Endothelial cell (in vitro differentiated cells): ENCODE measurements at regions not wholly inside any gene's neighbourhood (a gene's known extent, or its start where the extent isn't known, plus 50 kb on each side); places are given as distances from the start of the nearest gene placed in this dataset.

Experiments used
- DNase-seq: peaks from one replicate; pipeline ENCODE4 v3.0.0; 2021; ENCODE audit warnings: low spot score
- H3K27ac Mint-ChIP-seq: one replicate; pipeline ENCODE4 v1.8.0; 2021; ENCODE audit warnings: mixed read lengths, inconsistent platforms; ENCODE audit not compliant: unreplicated experiment
- H3K27me3 Mint-ChIP-seq: one replicate; pipeline ENCODE4 v1.8.0; 2021; ENCODE audit warnings: mild to moderate bottlenecking, moderate library complexity, mixed read lengths, inconsistent platforms; ENCODE audit not compliant: unreplicated experiment
- H3K36me3 Mint-ChIP-seq: one replicate; pipeline ENCODE4 v1.8.0; 2021; ENCODE audit warnings: mild to moderate bottlenecking, low read depth, mixed read lengths, inconsistent platforms; ENCODE audit not compliant: unreplicated experiment
- H3K4me1 Mint-ChIP-seq: one replicate; pipeline ENCODE4 v1.8.0; 2021; ENCODE audit warnings: mild to moderate bottlenecking, mixed read lengths, inconsistent platforms; ENCODE audit not compliant: unreplicated experiment
- H3K4me3 Mint-ChIP-seq: one replicate; pipeline ENCODE4 v1.8.0; 2021; ENCODE audit warnings: mild to moderate bottlenecking, mixed read lengths, inconsistent platforms; ENCODE audit not compliant: unreplicated experiment
- H3K9me3 Mint-ChIP-seq: one replicate; pipeline ENCODE4 v1.8.0; 2021; ENCODE audit warnings: mixed read lengths, inconsistent platforms; ENCODE audit not compliant: unreplicated experiment
- TF ChIP-seq, protein P1 (sequence below): fragments of 200-600 bp; sonication (generic); IDR thresholded peaks from one replicate; pipeline ENCODE4 v1.5.0; 2021; ENCODE audit warnings: antibody characterized with exemption; ENCODE audit not compliant: unreplicated experiment

DNA sequence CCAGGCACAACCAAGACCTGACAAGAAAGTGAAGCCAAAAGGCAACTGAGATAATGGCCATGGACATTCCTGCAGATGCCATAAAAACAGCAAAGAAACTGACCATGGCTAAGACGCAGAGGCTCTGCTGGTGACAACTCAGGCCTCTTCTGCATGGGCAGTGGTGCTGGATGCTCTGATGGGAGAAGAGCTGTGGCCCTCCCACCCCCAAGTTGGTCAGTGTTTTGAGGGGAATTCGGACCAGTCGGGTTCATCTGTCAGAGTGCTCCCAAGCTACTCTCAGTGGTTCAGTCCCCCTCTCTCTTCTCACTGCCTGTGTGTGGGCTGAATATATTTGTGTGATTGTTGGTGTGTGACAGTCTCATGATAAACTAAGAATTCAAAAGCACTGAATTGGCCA, 79.0 kb upstream of the GPR26 start:
- Mint-ChIP-seq H3K9me3 (no peaks in the 10 kb centered on the region), H3K36me3 (no peaks in the 10 kb centered on the region), H3K4me1 (peaks cover 7% of the 10 kb centered on the region), H3K27ac (no peak overlapping the region), H3K4me3 (no peak overlapping the region), H3K27me3 (no peaks in the 10 kb centered on the region)
- TF ChIP-seq, protein P1, sequence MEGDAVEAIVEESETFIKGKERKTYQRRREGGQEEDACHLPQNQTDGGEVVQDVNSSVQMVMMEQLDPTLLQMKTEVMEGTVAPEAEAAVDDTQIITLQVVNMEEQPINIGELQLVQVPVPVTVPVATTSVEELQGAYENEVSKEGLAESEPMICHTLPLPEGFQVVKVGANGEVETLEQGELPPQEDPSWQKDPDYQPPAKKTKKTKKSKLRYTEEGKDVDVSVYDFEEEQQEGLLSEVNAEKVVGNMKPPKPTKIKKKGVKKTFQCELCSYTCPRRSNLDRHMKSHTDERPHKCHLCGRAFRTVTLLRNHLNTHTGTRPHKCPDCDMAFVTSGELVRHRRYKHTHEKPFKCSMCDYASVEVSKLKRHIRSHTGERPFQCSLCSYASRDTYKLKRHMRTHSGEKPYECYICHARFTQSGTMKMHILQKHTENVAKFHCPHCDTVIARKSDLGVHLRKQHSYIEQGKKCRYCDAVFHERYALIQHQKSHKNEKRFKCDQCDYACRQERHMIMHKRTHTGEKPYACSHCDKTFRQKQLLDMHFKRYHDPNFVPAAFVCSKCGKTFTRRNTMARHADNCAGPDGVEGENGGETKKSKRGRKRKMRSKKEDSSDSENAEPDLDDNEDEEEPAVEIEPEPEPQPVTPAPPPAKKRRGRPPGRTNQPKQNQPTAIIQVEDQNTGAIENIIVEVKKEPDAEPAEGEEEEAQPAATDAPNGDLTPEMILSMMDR: no peak
- DNase-seq: no peak

DNA sequence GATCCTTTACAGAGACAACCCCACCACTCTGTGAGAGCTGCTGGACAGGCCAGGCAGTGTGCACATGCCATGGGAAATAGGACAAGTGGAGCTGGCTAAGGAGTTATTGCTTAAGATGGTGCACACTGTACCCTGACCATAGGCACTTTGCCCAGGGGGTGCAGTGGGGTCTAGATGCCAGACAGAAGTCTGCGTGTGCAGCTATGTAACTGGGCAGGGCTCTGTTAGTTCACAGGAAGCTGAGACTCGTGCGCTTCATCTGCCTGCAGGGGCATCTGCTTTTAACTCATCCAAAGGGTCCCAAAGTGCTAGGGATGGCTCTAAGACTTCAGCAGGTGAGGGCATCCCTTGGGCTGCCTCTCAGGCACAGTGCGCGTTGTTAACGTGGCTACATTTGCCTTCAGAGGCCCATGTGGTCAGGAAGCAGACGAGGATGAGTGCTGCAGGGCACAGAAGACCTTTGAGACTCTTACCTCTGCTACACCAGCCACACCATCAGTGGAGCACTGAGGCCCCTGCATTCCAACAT, 77.7 kb upstream of the GPR26 start:
- no peaks in the 10 kb centered on the region for H3K9me3 Mint-ChIP-seq
- no peaks in the 10 kb centered on the region for H3K36me3 Mint-ChIP-seq
- TF ChIP-seq, protein P1: no peak
- peaks cover 7% of the 10 kb centered on the region for H3K4me1 Mint-ChIP-seq
- no peak overlapping the region for H3K4me3 Mint-ChIP-seq
- DNase-seq: no peak
- H3K27me3 Mint-ChIP-seq: no peaks in the 10 kb centered on the region
- no peak overlapping the region for H3K27ac Mint-ChIP-seq

DNA sequence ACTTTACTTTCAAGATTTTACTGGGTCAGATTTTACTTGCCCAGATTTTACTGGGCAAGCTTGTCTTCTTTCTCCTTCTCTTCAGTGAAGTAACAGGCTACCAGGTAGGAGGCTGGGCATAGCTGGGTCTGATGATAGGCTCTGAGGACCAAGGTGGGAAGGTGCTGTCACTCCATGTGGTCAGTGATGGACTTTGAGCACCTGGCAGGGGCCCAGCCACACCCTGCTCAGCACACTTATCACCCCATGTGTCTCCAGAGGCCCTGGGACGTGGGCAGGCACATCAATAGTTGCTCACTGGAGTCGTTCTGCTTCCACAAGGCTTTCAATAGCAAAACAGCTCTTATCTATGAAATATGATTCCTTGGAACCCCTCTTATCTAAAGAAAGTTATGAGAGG, 70.5 kb upstream of the GPR26 start:
- Mint-ChIP-seq H3K27ac (no peak overlapping the region), H3K4me1 (no peaks in the 10 kb centered on the region), H3K9me3 (no peaks in the 10 kb centered on the region), H3K4me3 (no peak overlapping the region), H3K27me3 (no peaks in the 10 kb centered on the region), H3K36me3 (no peaks in the 10 kb centered on the region)
- DNase-seq: no peak
- TF ChIP-seq, protein P1: no peak

GRCh38 chr10:123597676-123598075, 68.5 kb upstream of the GPR26 start:
- no peaks in the 10 kb centered on the region for H3K4me1 Mint-ChIP-seq
- no peak overlapping the region for H3K27ac Mint-ChIP-seq
- DNase-seq: no peak
- H3K27me3 Mint-ChIP-seq: no peaks in the 10 kb centered on the region
- TF ChIP-seq, protein P1: no peak
- H3K9me3 Mint-ChIP-seq: no peaks in the 10 kb centered on the region
- no peak overlapping the region for H3K4me3 Mint-ChIP-seq
- no peaks in the 10 kb centered on the region for H3K36me3 Mint-ChIP-seq

- Mint-ChIP-seq H3K27ac (no peak overlapping the region), H3K27me3 (no peaks in the 10 kb centered on the region), H3K9me3 (no peaks in the 10 kb centered on the region), H3K36me3 (no peaks in the 10 kb centered on the region), H3K4me1 (no peaks in the 10 kb centered on the region), H3K4me3 (no peak overlapping the region)
- DNase-seq: no peak
- TF ChIP-seq, protein P1: no peak
Measured at GRCh38 chr10:123599366-123599849, 66.7 kb upstream of the GPR26 start.
